Left ventricle myocardium superior (tissue), 1 donor: ENCODE measurements at regions not wholly inside any gene's neighbourhood (a gene's known extent, or its start where the extent isn't known, plus 50 kb on each side); places are given as distances from the start of the nearest gene placed in this dataset.

Experiments used
- ATAC-seq: fragments of 200-7000 bp; cut with Tn5 transposase; one replicate; pipeline ENCODE4 v1.9.1; 2020; ENCODE audit warnings: mild to moderate bottlenecking, moderate library complexity
- DNase-seq: peaks from one replicate; pipeline ENCODE4 v3.0.0-alpha.2; 2020
- intact Hi-C: fragments of 100-400 bp; cut with micrococcal nuclease; formaldehyde crosslinking; loops from one replicate; pipeline ENCODE4 v1.11.0; 2022
- donor health status: DM: no; HTN: yes; CAD: no; lungs with severe emphysema.

DNA sequence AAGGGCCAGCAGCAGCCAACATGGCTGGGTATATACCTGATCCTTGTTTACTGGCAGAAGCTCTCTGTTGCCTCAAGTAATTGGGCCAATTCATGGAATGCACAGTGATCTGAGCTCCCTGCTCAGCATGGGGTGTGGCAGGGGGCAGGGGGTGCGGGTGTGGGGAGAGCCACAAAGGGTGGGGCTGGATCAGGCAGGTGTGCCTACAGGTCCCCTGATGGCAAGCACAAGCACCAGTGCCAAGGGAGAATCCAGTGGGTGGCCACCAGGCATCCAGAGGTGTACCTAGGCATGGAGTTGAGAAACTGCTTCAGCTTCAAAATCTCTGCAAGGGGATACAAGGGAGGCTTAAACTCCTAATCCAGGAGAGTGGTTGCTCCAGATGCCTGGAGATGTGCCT lies 235.8 kb upstream of the TLE4 start:
- no peak for DNase-seq

DNA sequence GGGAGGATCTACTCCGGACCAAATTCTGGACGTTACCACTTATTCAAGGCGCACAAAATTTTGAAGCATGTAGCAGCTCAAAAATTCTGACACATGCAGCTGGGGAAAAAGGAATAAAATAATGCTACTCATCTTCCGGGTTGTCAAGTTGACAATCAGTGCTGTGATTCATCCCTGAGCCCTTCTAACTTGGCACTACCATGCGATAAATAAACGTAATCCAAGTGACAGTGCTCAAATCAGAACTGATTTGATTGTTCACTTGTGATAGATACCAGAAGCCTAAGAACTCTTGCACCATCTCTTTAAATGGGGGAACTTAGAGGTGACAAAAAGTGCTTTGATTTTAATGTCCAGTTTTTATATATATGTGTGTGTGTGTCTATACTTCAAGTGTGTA lies 230.2 kb upstream of the TLE4 start:
- ATAC-seq (no peak), DNase-seq (no peak)
- intact Hi-C loops: no loop called here

More for the DNA sequence above, 235.8 kb upstream of the TLE4 start:
- no peak for ATAC-seq
- intact Hi-C loops: no loop called here

DNA sequence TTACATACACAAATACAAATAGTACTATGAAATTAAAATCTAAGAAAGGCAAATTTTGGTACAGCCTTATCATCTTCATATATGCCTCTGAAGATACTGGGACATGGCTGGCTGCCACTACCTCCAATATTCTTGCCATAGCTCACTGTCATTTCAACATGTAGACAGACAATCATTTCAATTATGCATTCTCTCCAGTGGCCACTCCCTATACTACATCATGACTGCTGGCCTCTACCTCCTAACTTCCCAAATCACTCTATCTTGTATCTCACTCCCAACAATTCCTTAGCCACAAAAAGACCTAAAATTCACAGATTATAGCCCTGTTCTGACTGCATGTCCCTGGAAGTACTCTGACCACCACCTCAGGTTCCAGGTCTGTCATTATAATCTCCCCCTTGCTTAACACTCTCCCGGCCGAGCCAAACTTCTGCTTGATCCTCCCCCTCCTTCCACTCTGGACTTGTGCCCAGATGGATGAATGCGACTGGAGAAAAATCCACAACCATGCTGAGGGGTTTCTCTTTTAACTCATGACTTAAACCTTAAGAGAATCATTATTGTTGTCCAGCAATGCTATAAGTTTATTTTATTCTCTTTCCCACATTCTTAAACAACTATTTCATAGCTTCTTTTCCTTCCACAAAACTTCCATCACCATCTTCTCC lies 225.3 kb upstream of the TLE4 start:
- ATAC-seq: no peak
- intact Hi-C loops: no loop called here
- no peak for DNase-seq

DNA sequence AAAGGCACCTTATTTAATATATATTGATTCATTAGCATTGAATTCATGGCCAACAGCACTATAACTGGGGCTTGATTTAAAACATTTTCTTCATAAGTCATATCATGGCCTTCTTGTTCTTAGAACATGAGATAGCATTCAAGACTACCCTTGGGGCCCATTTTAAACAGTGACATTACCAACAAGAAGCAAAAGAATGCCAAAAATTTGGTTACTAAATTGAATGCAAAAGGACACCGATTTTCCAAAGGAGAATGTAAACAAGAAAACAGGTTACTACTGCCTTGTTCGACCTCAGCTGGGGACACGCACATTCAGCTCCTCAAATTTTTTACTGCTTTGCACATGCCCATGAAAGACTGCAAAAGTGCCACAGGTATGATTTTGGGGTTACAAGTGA lies 219.4 kb upstream of the TLE4 start:
- DNase-seq (no peak), ATAC-seq (no peak)
- intact Hi-C loops: no loop called here

DNA sequence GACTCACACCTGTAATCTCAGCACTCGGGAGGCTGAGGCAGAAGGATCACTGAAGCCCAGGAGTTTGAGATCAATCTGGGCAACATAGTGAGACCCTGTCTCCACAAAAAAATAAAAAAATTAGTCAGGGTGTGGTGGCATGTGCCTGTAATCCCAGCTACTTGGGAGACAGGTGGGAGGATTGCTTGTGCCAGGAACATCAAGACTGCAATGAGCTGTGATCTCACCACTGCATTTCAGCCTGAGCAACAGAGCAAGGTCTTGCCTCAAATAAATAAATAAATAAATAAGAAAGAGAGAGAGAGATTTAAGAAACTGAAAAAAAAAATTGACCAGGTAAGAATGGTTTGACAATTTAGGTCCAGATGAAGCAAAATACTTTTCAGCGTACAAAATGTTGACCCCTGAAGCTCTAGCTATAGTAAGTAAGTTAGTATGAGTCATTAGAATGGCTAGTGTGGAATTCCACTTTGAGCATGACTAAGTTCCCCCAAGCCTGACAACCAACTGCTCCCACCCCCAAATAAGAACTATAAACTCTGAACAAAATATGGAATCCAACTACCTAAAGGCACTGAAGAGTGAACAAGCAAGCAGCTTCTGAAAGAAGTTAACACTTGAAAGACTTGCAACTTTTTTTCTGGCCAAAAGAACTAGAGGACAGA lies 217.8 kb upstream of the TLE4 start:
- intact Hi-C loops: no loop called here
- DNase-seq (no peak), ATAC-seq (no peak)

DNA sequence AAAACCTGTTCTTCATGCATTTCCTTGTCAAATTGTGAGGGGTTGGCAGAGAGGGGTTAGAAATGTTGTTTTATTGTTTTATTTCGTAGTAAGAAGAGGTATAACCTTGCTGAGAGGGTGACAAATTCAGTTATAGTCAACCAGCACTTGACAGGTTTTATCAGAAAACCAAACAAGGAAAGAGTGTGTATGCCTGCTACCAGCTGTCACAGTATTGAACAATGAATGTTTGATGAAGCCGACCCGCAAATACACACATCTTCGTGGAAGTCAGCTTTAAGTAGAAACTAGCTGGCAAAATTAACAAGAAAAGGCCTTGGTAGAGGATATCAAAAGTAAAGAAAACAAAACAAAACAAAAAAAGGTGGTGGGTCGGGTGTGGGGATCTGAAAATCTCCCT lies 214.6 kb upstream of the TLE4 start:
- no peak for ATAC-seq

DNA sequence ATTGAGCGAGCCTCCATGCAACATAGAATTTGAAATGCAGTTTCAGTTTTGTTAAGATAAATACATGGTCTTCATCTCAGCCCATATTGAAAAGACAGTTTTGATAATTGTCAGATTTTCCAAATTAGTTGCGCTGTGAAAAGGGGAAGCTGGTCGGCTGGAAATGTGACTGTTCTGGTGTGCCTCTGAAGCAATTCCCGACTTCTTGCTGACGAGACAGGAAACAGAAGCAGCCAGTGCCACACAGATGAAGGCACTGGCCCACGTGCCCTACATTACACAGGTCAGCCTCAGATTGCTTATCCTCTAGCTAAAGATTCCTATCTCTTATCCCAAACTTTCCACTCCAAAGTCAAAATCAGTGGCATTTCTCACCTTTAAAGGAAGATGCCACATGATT lies 214.1 kb upstream of the TLE4 start:
- ATAC-seq (peak; percentile 43), DNase-seq (peak; percentile 30)
- intact Hi-C loops: no loop called here

More for the DNA sequence above, 214.6 kb upstream of the TLE4 start:
- intact Hi-C loops: no loop called here
- no peak for DNase-seq

DNA sequence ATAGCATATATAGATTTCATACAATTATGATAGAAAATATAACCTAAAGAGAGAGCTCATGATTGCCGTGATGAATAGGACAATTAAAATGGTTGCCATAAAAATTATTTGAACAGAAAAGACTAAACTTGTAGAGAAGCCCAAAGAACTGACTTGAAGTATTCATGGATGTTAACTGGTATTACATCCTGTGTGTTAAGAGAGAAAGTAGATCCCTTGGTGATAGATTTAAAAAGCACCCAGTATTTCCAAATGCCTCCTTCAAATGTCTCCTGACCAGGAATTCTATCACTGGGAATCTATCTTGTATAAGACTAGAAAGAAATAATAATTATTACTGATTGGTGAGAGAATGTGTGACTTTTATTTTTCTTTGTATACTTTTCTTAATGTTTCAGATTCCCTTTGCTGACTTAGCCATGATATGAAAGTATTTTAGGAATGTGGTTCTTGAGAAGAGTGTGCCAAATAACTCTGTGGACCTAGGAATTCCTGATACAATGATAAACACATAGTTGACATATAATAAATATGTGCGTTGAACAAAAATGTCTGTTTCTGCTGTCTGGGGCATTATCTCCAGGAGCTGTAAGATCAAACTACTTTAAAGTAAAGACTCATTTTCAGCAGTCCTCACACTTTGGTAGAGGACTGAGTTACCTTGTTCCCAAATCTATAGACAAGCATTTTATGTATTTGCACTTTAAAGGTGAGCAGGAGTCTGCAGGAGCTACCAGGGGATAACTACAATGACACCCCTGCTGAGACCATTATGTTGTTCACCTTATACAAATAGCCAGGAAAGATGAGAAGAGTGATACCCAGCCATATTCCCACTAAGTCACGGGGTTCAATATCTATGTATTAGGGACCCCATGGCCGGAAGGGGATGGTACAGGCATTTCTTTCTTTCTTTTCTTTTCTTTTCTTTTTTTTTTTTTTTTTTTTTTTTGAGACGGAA lies 211.1 kb upstream of the TLE4 start:
- ATAC-seq: no peak
- DNase-seq: no peak
- intact Hi-C loops: no loop called here

DNA sequence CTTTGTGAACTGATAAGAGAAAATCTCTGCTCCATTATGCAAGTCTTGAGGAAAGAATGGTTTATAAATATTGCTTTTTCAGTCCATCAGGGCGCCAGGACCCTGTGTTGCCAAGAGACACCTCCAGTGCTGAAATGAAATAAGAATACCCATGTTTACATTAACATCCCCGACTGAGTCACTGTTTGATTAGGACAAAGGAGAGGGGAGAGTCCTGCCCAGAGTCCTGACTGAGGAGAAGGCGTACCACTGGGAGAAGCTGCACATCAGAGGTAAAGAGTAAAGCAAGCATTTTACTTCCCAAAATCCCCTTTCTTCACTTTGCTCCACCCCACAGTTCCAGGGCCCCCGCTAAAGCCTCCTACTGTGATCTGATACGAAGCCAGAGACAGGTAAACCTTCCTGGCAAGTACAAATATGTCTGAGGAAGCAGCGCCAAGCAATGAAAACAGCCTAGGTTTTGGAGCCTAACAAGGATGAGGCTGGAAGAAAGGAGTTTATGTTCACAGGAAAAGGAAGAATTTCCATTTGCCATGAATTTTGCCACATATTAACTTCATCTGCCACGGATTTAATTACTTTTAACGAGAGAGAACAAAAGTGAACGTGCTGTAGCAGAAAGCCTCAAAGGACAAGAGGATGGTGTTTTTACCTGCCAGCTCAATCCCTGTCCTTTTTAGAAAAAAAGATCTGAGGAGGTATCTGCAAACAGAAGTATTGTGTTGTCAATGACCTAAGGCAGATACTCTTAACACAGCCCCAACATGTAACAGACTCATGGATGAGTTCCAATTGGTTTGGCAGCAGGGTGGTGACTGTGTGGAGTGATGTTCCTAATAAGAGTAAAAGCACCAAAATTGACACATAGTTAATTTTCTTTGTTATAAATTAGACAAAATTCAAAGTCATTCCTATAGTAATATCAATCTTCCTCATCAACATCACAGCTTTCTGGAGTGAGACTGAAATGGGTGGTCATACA lies 209.4 kb upstream of the TLE4 start:
- intact Hi-C loops: no loop called here
- no peak for DNase-seq
- ATAC-seq: no peak

DNA sequence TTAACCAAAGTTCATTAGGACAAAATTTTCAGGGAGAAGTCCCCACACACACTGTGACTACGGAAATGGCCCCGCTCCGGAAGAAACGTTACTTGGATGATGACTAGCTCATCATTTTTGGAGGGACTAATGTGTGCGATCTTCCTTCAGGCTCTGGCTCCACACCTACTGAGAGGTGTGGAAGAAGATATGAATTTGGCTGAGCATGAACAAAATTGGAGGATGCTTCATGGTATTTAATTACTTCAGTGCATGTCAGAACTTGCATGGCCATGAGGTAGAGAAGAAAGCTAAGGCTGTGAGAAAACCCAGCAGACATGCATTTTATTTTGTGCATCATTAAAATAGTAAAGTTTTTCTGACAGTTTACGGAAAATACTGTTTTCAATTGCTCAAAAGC lies 202.1 kb upstream of the TLE4 start:
- no peak for ATAC-seq
- intact Hi-C loops: no loop called here

DNA sequence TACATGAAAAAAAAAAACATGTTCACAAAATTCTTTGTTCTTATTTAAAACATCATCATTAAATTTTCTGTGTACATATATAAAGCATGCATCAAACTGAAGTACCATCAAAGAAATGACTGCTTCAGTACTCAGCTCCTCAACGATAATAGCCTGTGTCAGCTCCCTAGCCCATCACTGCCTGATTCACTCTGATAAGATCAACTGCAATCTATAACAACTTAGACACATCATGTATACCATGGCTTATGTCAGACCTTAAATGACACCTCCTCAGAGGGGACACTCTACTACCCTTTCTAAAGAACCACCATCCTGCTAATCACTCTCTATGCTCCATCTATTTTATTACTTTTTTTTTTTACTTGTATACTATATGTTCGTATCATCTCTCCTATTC lies 200.5 kb upstream of the TLE4 start:
- ATAC-seq (no peak), DNase-seq (no peak)
- intact Hi-C loops: no loop called here

More for the DNA sequence above, 202.1 kb upstream of the TLE4 start:
- no peak for DNase-seq

DNA sequence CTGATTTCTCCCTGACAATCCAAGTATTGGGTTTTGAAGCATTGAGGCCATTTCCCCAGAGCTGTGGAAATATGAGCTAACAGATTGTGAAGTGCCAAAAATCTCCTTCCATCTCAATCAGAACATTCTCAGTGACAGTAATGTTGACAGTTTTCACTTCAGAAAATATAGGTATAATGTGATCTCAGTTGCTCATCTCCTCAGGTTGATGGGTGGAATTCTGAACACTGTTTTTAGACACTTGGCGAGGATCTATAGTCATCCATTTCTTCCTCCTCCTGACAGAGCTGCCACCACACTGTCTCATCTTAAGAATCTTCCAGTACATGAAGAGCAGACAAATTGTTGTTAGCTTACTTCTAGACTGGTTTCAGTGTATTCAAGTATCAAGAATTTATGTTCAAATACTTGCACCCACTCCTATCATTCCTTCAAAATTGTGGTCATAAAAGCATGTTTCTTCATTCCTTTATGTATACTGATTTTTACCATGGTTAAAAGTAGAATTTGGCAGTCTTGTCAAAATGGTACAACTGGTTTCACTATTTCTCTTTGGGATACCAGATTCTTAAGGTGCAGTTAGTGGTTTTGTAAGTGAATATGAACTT lies 199.7 kb upstream of the TLE4 start:
- intact Hi-C loops: no loop called here
- no peak for DNase-seq
- ATAC-seq: no peak

DNA sequence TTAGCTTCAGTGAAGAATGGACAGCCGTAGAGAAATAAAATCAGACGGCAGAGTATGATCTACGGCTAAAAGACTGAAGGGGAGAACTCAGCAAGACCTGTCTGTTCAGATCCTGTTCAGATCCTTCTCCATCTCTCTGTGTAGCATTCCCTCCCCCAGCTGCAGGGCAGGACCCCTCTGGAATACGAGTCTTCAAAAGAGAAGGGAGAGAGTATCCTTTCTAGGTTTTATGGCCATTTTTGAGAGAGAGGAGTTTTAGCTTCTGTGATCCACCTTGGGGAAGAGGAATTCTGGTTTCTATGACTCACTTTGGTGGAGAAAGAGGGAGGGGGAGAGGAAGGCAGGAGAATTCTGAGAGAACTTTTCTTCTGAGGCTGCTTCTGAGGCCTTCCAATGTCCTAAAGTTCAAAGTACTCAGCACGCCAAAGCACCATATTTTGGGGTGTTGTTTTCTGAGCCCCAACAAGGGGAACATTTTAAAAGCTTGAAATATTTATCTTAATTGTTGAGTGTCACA lies 194.4 kb upstream of the TLE4 start:
- intact Hi-C loops: no loop called here
- DNase-seq: no peak
- no peak for ATAC-seq

DNA sequence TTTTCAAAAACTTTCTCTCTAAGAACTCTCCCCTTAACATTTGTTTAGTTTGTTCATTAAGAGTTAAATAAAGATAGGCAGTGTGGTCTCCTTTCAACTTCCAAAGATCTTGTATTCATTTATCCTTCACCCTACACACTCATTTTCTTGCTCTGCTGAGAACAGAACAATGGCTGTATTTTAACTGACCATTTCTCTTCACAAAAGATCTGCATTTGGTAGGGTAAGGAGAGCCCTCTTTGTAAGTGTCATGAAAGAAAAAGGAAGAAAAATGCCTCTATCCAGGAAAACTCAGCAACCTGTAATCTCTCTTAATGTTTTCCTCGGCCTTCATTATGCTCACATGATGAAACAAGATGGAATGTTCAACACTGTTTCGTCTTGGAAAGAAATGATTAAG lies 193.7 kb upstream of the TLE4 start:
- no peak for DNase-seq
- no peak for ATAC-seq
- intact Hi-C loops: no loop called here

DNA sequence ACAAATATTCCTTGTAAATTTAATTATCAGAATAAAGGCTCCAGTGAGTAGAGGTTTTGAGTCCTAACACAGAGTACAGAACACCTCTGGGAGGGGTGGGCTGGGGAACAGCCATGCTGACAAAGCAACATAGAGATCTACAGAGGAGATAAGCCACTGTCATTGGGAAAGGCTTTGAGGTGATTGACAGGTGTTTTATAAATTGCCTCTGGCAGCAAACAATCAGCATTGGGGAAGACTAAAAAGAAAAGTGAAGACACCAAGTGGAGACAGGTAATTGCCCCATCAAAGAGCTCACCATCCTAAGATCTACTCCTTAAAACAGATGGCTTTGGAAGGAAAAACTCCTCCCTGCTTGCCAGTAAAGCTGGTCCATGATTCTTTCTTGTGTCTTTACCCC lies 189.7 kb upstream of the TLE4 start:
- ATAC-seq (no peak), DNase-seq (no peak)
- intact Hi-C loops: no loop called here

DNA sequence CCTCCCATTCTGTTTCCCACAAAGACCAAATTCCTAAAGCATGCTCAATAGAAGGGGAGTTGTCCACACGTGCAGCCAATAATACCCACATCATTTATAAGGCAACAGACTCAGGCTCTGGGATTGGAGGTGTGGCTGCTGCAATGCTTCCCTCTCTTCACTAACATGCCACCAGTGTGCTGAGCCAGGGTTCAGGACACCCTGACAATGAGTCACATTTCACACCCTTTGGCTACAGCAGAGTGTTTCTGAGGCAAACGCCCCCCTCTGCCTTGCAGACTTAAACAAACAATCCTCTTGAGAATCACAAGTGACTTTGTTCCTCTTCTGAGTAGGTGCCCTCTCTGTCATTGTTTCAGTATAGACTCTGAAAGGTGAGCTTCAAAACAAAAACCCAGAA lies 189.3 kb upstream of the TLE4 start:
- DNase-seq: no peak
- ATAC-seq: no peak
- intact Hi-C loops: no loop called here

DNA sequence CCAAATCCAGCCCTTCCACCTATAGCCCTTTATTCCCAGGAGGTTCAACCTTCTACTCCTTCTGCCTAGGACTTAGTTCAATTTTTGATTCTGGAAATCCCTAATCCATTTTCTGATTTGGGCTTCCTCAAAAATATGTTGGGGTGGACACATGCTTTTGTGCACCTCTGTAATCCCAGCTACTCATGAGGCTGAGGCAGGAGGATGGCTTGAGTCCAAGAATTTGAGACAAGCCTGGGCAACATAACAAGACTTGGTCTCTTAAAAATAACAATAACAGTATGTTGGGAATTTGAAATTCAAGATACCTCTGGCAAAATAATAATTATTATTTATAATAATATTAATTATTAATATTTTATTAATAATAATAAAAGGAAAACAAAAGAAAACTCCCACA lies 188.7 kb upstream of the TLE4 start:
- DNase-seq (no peak), ATAC-seq (no peak)
- intact Hi-C loops: no loop called here

DNA sequence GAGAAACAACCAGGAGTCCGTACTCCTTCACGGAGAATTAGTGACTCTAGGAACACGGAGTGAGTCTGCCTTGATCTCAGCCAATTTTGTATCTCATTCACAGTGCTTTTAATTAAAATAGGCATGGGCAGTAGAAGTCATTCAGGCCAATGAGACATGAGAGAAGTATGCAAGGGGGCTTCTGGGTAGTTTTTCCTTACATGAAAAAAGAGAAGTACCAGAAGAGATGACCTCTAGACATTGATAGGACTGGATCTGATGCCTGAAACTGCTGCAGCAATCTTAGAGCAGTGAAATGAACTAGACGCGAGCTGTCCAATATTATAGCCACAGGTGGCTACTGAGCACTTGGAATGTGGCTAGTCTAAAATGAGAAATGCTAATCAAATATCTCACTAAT lies 187.7 kb upstream of the TLE4 start:
- no peak for DNase-seq
- ATAC-seq: no peak
- intact Hi-C loops: no loop called here

DNA sequence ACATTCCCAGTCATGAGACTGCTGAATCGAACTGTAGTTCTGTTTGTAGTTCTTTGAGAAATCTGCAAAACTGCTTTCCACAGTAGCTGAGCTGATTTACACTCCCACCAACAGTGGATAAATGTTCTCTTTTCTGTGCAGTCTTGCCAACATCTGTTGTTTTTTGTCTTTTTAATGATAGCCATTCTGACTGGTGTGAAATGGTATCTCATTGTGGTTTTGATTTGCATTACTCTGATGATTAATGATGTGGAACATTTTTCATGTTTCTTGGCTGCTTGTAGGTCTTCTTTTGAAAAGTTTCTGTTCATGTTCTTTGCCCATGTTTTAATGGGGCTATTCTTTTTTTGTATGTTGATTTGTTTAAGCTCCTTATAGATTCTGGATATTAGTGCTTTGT lies 187.3 kb upstream of the TLE4 start:
- no peak for ATAC-seq
- intact Hi-C loops: no loop called here
- DNase-seq: no peak
